H1 (cell line): ENCODE measurements at regions not wholly inside any gene's neighbourhood (a gene's known extent, or its start where the extent isn't known, plus 50 kb on each side); places are given as distances from the start of the nearest gene placed in this dataset.

ENCODE experiments used
- CEBPB ChIP-seq: IDR thresholded peaks from 2 replicates; pipeline ENCODE4 v1.6.1; 2012; ENCODE audit warnings: low read depth, low read length
- CHD2 ChIP-seq: IDR thresholded peaks from 2 replicates; pipeline ENCODE4 v1.6.1; 2012; ENCODE audit warnings: low read length, improper control_type of control experiment
- EZH2 ChIP-seq: fragments of 200-600 bp; sonication (generic); IDR thresholded peaks from 2 replicates; pipeline ENCODE4 v1.7.1; 2012; ENCODE audit warnings: low read depth, mild to moderate bottlenecking, moderate library complexity, low read length, inconsistent platforms; ENCODE audit not compliant: severe bottlenecking
- NRF1 ChIP-seq: IDR thresholded peaks from 2 replicates; pipeline ENCODE4 v1.6.1; 2011; ENCODE audit warnings: mild to moderate bottlenecking, low read depth, low read length, improper control_type of control experiment
- POLR2A ChIP-seq, 2 experiments: IDR thresholded peaks; 1 replicate in 1 of 2; 2 replicates in 1 of 2; pipeline ENCODE4 v1.6.1; 2011; ENCODE audit warnings: low read depth in 2 of 2, low read length in 2 of 2, mild to moderate bottlenecking in 2 of 2; ENCODE audit errors: control extremely low read depth in 1 of 2
- POLR2AphosphoS5 ChIP-seq: IDR thresholded peaks from 2 replicates; pipeline ENCODE4 v1.6.1; 2011; ENCODE audit warnings: low read depth, low read length
- RFX5 ChIP-seq: IDR thresholded peaks from 2 replicates; pipeline ENCODE4 v1.6.1; 2011; ENCODE audit warnings: low read depth, low read length, improper control_type of control experiment, borderline replicate concordance
- RXRA ChIP-seq: IDR thresholded peaks from 2 replicates; pipeline ENCODE4 v1.6.1; 2011; ENCODE audit warnings: low read depth, mild to moderate bottlenecking, low read length, moderate library complexity; ENCODE audit not compliant: insufficient read depth
- SIN3A ChIP-seq, 2 experiments: IDR thresholded peaks in 1 of 2; conservative IDR thresholded peaks in 1 of 2; 2 replicates each; pipeline ENCODE4 v1.6.1; 2011 to 2012; ENCODE audit warnings: low read length in 2 of 2, improper control_type of control experiment in 1 of 2, low read depth in 1 of 2, mild to moderate bottlenecking in 1 of 2
- SUZ12 ChIP-seq: fragments of 200-600 bp; sonication (generic); IDR thresholded peaks from 2 replicates; pipeline ENCODE4 v1.6.1; 2012; ENCODE audit warnings: mild to moderate bottlenecking, inconsistent platforms, low read length, moderate library complexity, mixed read lengths
- USF2 ChIP-seq: IDR thresholded peaks from 2 replicates; pipeline ENCODE4 v1.6.1; 2011; ENCODE audit warnings: low read length, improper control_type of control experiment
- YY1 ChIP-seq: IDR thresholded peaks from 2 replicates; pipeline ENCODE4 v1.6.1; 2011; ENCODE audit warnings: low read depth, mild to moderate bottlenecking, low read length
- ZNF274 ChIP-seq: IDR thresholded peaks from 2 replicates; pipeline ENCODE4 v1.7.0; 2012; ENCODE audit warnings: low read length, borderline replicate concordance; ENCODE audit errors: extremely low read depth
- TF ChIP-seq, protein P1 (sequence below): IDR thresholded peaks from 2 replicates; pipeline ENCODE4 v1.6.1; 2012; ENCODE audit warnings: inconsistent platforms

DNA sequence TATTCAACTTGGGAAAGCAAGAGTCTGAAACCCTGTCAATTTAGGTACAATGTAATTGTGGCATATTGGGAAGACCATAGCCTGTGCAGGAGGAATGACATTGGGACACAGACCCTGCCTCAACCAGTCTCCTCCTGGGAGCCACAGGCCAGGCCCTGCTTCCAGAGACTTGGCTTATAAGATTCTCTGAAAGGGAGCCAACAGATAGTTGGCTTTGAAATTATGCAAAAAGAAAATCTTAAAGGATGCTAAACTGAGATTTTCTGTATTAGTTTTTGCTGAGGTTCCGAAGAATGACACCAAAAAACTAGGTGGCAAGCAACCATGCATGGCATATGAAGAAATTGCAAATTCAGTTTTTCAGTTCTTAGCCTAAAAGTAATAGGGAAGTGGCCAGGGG is 76.4 kb upstream of the CYRIA start:
- TF ChIP-seq, protein P1, sequence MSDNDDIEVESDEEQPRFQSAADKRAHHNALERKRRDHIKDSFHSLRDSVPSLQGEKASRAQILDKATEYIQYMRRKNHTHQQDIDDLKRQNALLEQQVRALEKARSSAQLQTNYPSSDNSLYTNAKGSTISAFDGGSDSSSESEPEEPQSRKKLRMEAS = no peak
- TF ChIP-seq POLR2AphosphoS5 (no peak), ZNF274 (no peak), POLR2A (IDR thresholded peaks at IDR 0.05; ENCODE audit: control extremely low read depth in 1 of 2, low read depth in 2 of 2, low read length in 2 of 2) (no peak), RXRA (no peak), CHD2 (no peak), EZH2 (no peak), RFX5 (no peak), SIN3A (conservative IDR thresholded peaks at IDR 0.05 in 1 of 2, IDR thresholded peaks at IDR 0.05 in 1 of 2; ENCODE audit: low read depth in 1 of 2, low read length in 2 of 2) (no peak), USF2 (no peak), CEBPB (no peak), SUZ12 (no peak), NRF1 (no peak), YY1 (no peak)
